H1 (cell line): ENCODE measurements at regions not wholly inside any gene's neighbourhood (a gene's known extent, or its start where the extent isn't known, plus 50 kb on each side); places are given as distances from the start of the nearest gene placed in this dataset.

Experiments
- EZH2 ChIP-seq: fragments of 200-600 bp; sonication (generic); IDR thresholded peaks from 2 replicates; pipeline ENCODE4 v1.7.1; 2012; ENCODE audit warnings: low read depth, mild to moderate bottlenecking, moderate library complexity, low read length, inconsistent platforms; ENCODE audit not compliant: severe bottlenecking
- SRF ChIP-seq: IDR thresholded peaks from 2 replicates; pipeline ENCODE4 v1.6.1; 2011; ENCODE audit warnings: mild to moderate bottlenecking, low read depth, low read length, moderate library complexity
- YY1 ChIP-seq: IDR thresholded peaks from 2 replicates; pipeline ENCODE4 v1.6.1; 2011; ENCODE audit warnings: low read depth, mild to moderate bottlenecking, low read length
- TF ChIP-seq, protein P1 (sequence below), 3 experiments: IDR thresholded peaks; 1 replicate in 2 of 3; 2 replicates in 1 of 3; pipeline versions ENCODE4 v1.5.1 to v1.6.1; 2011; ENCODE audit warnings: low read length in 3 of 3, mild to moderate bottlenecking in 3 of 3, inconsistent platforms in 2 of 3, low read depth in 1 of 3, moderate library complexity in 1 of 3; ENCODE audit not compliant: insufficient read depth in 1 of 3; ENCODE audit errors: control extremely low read depth in 1 of 3

DNA sequence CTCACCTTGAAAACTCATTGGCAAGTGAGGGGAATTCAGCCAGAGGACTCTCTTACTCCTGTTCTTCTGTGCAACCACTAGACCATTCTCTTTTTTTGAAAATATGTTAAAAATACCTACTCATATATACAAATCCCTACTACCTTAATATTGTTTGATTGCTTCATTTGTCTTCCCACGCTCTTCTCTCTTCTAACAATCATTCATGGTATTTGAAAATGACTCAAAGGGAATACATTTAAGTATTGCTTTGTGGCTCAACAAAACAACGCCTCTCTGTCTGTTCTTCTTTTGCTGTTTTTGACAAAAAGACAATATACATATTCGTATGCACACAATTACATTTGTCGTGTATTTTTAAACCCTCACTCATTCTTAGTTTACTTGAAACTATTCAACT, 589.4 kb downstream of the ANKRD50 start:
- no peak for TF ChIP-seq SRF
- TF ChIP-seq, protein P1, sequence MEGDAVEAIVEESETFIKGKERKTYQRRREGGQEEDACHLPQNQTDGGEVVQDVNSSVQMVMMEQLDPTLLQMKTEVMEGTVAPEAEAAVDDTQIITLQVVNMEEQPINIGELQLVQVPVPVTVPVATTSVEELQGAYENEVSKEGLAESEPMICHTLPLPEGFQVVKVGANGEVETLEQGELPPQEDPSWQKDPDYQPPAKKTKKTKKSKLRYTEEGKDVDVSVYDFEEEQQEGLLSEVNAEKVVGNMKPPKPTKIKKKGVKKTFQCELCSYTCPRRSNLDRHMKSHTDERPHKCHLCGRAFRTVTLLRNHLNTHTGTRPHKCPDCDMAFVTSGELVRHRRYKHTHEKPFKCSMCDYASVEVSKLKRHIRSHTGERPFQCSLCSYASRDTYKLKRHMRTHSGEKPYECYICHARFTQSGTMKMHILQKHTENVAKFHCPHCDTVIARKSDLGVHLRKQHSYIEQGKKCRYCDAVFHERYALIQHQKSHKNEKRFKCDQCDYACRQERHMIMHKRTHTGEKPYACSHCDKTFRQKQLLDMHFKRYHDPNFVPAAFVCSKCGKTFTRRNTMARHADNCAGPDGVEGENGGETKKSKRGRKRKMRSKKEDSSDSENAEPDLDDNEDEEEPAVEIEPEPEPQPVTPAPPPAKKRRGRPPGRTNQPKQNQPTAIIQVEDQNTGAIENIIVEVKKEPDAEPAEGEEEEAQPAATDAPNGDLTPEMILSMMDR (IDR thresholded peaks at IDR 0.05; ENCODE audit: control extremely low read depth in 1 of 3, insufficient read depth in 1 of 3, low read depth in 1 of 3, low read length in 3 of 3) = no peak
- TF ChIP-seq YY1 = no peak
- no peak for TF ChIP-seq EZH2
